ENCODE measurements at regions not wholly inside any gene's neighbourhood (a gene's known extent, or its start where the extent isn't known, plus 50 kb on each side); places are given as distances from the start of the nearest gene placed in this dataset.

GRCh38 chr15:98562331-98562937 is 85.9 kb upstream of the IGF1R start:
- TF ChIP-seq POLR2AphosphoS5 (IDR thresholded peaks at IDR 0.05): no peak
- TF ChIP-seq CTCF (IDR thresholded peaks at IDR 0.05): no peak
- TF ChIP-seq EP300 (IDR thresholded peaks at IDR 0.05): no peak
- no peak for TF ChIP-seq POLR2A (IDR thresholded peaks at IDR 0.05)
- Histone ChIP-seq H3K27me3 (no peaks in the 10 kb centered on the region), H3K4me1 (no peaks in the 10 kb centered on the region), H3K36me3 (no peaks in the 10 kb centered on the region), H3K9me3 (no peaks in the 10 kb centered on the region), H3K27ac (no peak overlapping the region), H3K4me3 (no peak overlapping the region)
- WGBS, 2 donors (ENCODE audit: low coverage in 1 of 2): 79 to 87% methylated on average over 9 to 13 of the region's 18 CpGs
- no peak for ATAC-seq

DNA sequence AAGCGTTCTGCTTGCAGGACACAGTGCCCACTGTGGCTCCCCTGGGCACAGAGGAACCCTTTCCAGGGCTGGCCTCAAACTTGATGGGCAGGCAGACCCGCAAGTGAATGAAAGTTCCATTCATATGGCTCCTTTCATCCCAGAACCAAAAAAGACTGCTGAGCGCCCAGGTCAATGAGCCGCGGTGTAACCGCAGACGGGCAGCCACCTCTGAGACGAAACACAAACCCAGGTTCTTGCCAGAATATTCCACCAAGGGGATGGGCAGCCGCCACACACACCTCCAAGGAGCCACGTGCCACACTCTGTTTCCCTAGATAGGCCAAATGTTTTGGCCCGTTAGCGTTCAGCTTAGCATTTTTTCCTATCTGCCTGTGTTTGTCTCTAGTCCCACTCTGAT is 82.8 kb upstream of the IGF1R start:
- no peak for TF ChIP-seq POLR2A (IDR thresholded peaks at IDR 0.05)
- TF ChIP-seq CTCF (IDR thresholded peaks at IDR 0.05): no peak
- TF ChIP-seq POLR2AphosphoS5 (IDR thresholded peaks at IDR 0.05): no peak
- no peak for TF ChIP-seq EP300 (IDR thresholded peaks at IDR 0.05)
- H3K4me3 ChIP-seq: no peak overlapping the region
- peaks cover 15% of the 10 kb centered on the region for H3K27me3 ChIP-seq
- H3K36me3 ChIP-seq: no peaks in the 10 kb centered on the region
- ATAC-seq: no peak
- H3K4me1 ChIP-seq: no peaks in the 10 kb centered on the region
- H3K27ac ChIP-seq: no peak overlapping the region
- WGBS, 2 donors (ENCODE audit: low coverage in 1 of 2): 84 to 88% methylated on average over 7 to 11 of the region's 12 CpGs
- peaks cover 0 to 9% (median 0%) of the 10 kb centered on the region in 3 donors for H3K9me3 ChIP-seq

DNA sequence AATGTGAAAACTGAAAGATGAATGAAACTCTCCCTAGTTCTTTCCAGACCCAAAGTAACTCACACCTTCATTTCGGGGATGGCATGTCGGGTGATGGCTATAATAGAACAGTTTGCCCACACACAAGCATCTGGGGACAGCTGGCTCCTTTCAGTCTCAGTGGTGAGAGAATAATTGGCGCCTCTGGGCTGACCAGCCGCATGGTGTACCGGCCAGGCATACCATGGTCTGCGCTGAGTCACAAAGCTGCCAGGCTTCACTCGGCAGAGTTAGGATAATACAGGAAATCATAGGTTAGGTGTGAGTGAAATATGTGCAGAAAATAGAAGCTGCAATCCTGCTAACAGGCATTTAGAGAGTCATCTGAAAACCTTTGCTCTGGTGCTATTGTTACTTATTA is 80.4 kb upstream of the IGF1R start:
- TF ChIP-seq EP300 (IDR thresholded peaks at IDR 0.05) (no peak), POLR2AphosphoS5 (IDR thresholded peaks at IDR 0.05) (no peak), POLR2A (IDR thresholded peaks at IDR 0.05) (no peak), CTCF (IDR thresholded peaks at IDR 0.05) (no peak)
- peaks cover 0 to 9% (median 0%) of the 10 kb centered on the region in 3 donors for H3K9me3 ChIP-seq
- no peak overlapping the region for H3K27ac ChIP-seq
- no peak for ATAC-seq
- H3K27me3 ChIP-seq: peaks cover 24% of the 10 kb centered on the region
- H3K4me3 ChIP-seq: no peak overlapping the region
- 47 to 80% methylated on average over 3 to 7 of the region's 7 CpGs for WGBS, 2 donors (ENCODE audit: low coverage in 1 of 2)
- H3K4me1 ChIP-seq: no peaks in the 10 kb centered on the region
- H3K36me3 ChIP-seq: no peaks in the 10 kb centered on the region

GRCh38 chr15:98568382-98569017 is 79.8 kb upstream of the IGF1R start:
- Histone ChIP-seq H3K36me3 (no peaks in the 10 kb centered on the region), H3K4me3 (no peak overlapping the region), H3K27ac (no peak overlapping the region), H3K27me3 (peaks cover 29% of the 10 kb centered on the region), H3K4me1 (no peaks in the 10 kb centered on the region), H3K9me3 (peaks cover 0 to 9% (median 0%) of the 10 kb centered on the region in 3 donors)
- 70 to 76% methylated on average over 3 of the region's 3 CpGs for WGBS, 2 donors (ENCODE audit: low coverage in 1 of 2)
- TF ChIP-seq EP300 (IDR thresholded peaks at IDR 0.05): no peak
- TF ChIP-seq POLR2AphosphoS5 (IDR thresholded peaks at IDR 0.05): no peak
- peak in 1 of 4 experiments; percentile 18 for TF ChIP-seq CTCF (IDR thresholded peaks at IDR 0.05)
- no peak for TF ChIP-seq POLR2A (IDR thresholded peaks at IDR 0.05)
- ATAC-seq: no peak

GRCh38 chr15:98570119-98570518 is 78.2 kb upstream of the IGF1R start:
- Histone ChIP-seq H3K36me3 (no peaks in the 10 kb centered on the region), H3K27me3 (peaks cover 35% of the 10 kb centered on the region), H3K27ac (no peak overlapping the region), H3K4me3 (no peak overlapping the region), H3K4me1 (no peaks in the 10 kb centered on the region), H3K9me3 (peaks cover 0 to 9% (median 0%) of the 10 kb centered on the region in 3 donors)
- no peak for ATAC-seq
- WGBS, 2 donors (ENCODE audit: low coverage in 1 of 2): 96 to 100% methylated on average over 3 of the region's 3 CpGs
- TF ChIP-seq CTCF (IDR thresholded peaks at IDR 0.05): no peak
- TF ChIP-seq POLR2A (IDR thresholded peaks at IDR 0.05): no peak
- no peak for TF ChIP-seq POLR2AphosphoS5 (IDR thresholded peaks at IDR 0.05)
- no peak for TF ChIP-seq EP300 (IDR thresholded peaks at IDR 0.05)

Measured in gastroesophageal sphincter (tissue), 4 donors.